Left lung (tissue), 4 donors: ENCODE measurements at regions not wholly inside any gene's neighbourhood (a gene's known extent, or its start where the extent isn't known, plus 50 kb on each side); places are given as distances from the start of the nearest gene placed in this dataset.

Experiments used
- ATAC-seq: fragments of 200-7000 bp; cut with Tn5 transposase; one replicate; pipeline ENCODE4 v1.9.1; 2020; ENCODE audit warnings: moderate library complexity
- DNase-seq, 4 donors: peaks; one replicate each; pipeline ENCODE4 v3.0.0-alpha.2; 2013 to 2020
- H3K27ac ChIP-seq, 2 donors: fragments of 200-600 bp; sonication (generic) in 1 of 2; one replicate each; pipeline versions ENCODE4 v1.5.0 to v1.8.0; 2020 to 2021
- H3K27me3 ChIP-seq, 2 donors: fragments of 200-600 bp; sonication (generic) in 1 of 2; one replicate each; pipeline versions ENCODE4 v1.5.0 to v1.8.0; 2020 to 2021
- H3K36me3 ChIP-seq, 2 donors: fragments of 200-600 bp; sonication (generic) in 1 of 2; one replicate each; pipeline versions ENCODE4 v1.5.0 to v1.8.0; 2020 to 2021
- H3K4me1 ChIP-seq, 2 donors: fragments of 200-600 bp; one replicate each; pipeline ENCODE4 v1.8.0; 2021
- H3K4me3 ChIP-seq, 2 donors: fragments of 200-600 bp; sonication (generic) in 1 of 2; one replicate each; pipeline versions ENCODE4 v1.5.0 to v1.8.0; 2020 to 2021; ENCODE audit warnings: mild to moderate bottlenecking in 1 of 2
- H3K9me3 ChIP-seq, 2 donors: fragments of 200-600 bp; sonication (generic) in 1 of 2; one replicate each; pipeline versions ENCODE4 v1.5.0 to v1.8.0; 2020 to 2021
- CTCF ChIP-seq, 2 donors: fragments of 200-600 bp; sonication (generic) in 1 of 2; IDR thresholded peaks; one replicate each; pipeline versions ENCODE4 v1.5.0 to v1.8.0; 2021; ENCODE audit warnings: antibody characterized with exemption in 2 of 2
- intact Hi-C, 2 donors: fragments of 100-400 bp; cut with DNase I; formaldehyde crosslinking; loops; one replicate each; pipeline versions ENCODE4 v1.11.2 to v1.14.2; 2022
- donor health status: DM: no; HTN: yes; CAD: no.
- donor health status: DM: no; HTN: no; CAD: no.

- no peak for TF ChIP-seq CTCF (IDR thresholded peaks at IDR 0.05)
- Histone ChIP-seq H3K36me3 (no peaks in the 10 kb centered on the region), H3K4me3 (no peak overlapping the region), H3K4me1 (no peaks in the 10 kb centered on the region), H3K27ac (no peak overlapping the region), H3K9me3 (no peaks in the 10 kb centered on the region), H3K27me3 (peaks cover 0 to 4% of the 10 kb centered on the region in 2 donors)
- intact Hi-C loops = no loop called here
- DNase-seq (no peak), ATAC-seq (no peak)
Observed at GRCh38 chr18:47545613-47546012, 294.2 kb upstream of the SKOR2 start.

GRCh38 chr18:47543080-47543479, 291.6 kb upstream of the SKOR2 start:
- intact Hi-C loops = no loop called here
- Histone ChIP-seq H3K27ac (no peak overlapping the region), H3K4me3 (no peak overlapping the region), H3K4me1 (no peaks in the 10 kb centered on the region), H3K9me3 (no peaks in the 10 kb centered on the region), H3K27me3 (peaks cover 0 to 4% of the 10 kb centered on the region in 2 donors), H3K36me3 (no peaks in the 10 kb centered on the region)
- ATAC-seq (no peak), DNase-seq (no peak)
- TF ChIP-seq CTCF (IDR thresholded peaks at IDR 0.05) = no peak

GRCh38 chr18:47542551-47542950, 291.1 kb upstream of the SKOR2 start:
- no peak for TF ChIP-seq CTCF (IDR thresholded peaks at IDR 0.05)
- no peak for ATAC-seq
- no peaks in the 10 kb centered on the region for H3K36me3 ChIP-seq
- no peak for DNase-seq
- H3K27ac ChIP-seq = no peak overlapping the region
- peaks cover 0 to 4% of the 10 kb centered on the region in 2 donors for H3K27me3 ChIP-seq
- H3K4me1 ChIP-seq = no peaks in the 10 kb centered on the region
- H3K9me3 ChIP-seq = no peaks in the 10 kb centered on the region
- H3K4me3 ChIP-seq = no peak overlapping the region
- intact Hi-C loops = no loop called here

- Histone ChIP-seq H3K27me3 (peaks cover 11 to 46% of the 10 kb centered on the region in 2 donors), H3K4me3 (no peak overlapping the region), H3K36me3 (no peaks in the 10 kb centered on the region), H3K4me1 (no peaks in the 10 kb centered on the region), H3K9me3 (no peaks in the 10 kb centered on the region), H3K27ac (no peak overlapping the region)
- DNase-seq (no peak), ATAC-seq (no peak)
- TF ChIP-seq CTCF (IDR thresholded peaks at IDR 0.05) = no peak
- intact Hi-C loops = no loop called here
Observed at GRCh38 chr18:47531717-47532116, 280.3 kb upstream of the SKOR2 start.

- Histone ChIP-seq H3K4me1 (no peaks in the 10 kb centered on the region), H3K27ac (no peak overlapping the region), H3K9me3 (no peaks in the 10 kb centered on the region), H3K27me3 (peaks cover 11 to 54% of the 10 kb centered on the region in 2 donors), H3K36me3 (no peaks in the 10 kb centered on the region), H3K4me3 (no peak overlapping the region)
- no peak for ATAC-seq
- intact Hi-C loops = no loop called here
- no peak for TF ChIP-seq CTCF (IDR thresholded peaks at IDR 0.05)
- no peak for DNase-seq
Observed at GRCh38 chr18:47530695-47531094, 279.2 kb upstream of the SKOR2 start.
